Activated CD4-positive, alpha-beta T cell treated with anti-CD3 and anti-CD28 coated beads for 48 hours (primary cell): ENCODE measurements at regions not wholly inside any gene's neighbourhood (a gene's known extent, or its start where the extent isn't known, plus 50 kb on each side); places are given as distances from the start of the nearest gene placed in this dataset.

Experiments
- DNase-seq: peaks from one replicate; pipeline ENCODE4 v3.0.0-alpha.2; 2020

DNA sequence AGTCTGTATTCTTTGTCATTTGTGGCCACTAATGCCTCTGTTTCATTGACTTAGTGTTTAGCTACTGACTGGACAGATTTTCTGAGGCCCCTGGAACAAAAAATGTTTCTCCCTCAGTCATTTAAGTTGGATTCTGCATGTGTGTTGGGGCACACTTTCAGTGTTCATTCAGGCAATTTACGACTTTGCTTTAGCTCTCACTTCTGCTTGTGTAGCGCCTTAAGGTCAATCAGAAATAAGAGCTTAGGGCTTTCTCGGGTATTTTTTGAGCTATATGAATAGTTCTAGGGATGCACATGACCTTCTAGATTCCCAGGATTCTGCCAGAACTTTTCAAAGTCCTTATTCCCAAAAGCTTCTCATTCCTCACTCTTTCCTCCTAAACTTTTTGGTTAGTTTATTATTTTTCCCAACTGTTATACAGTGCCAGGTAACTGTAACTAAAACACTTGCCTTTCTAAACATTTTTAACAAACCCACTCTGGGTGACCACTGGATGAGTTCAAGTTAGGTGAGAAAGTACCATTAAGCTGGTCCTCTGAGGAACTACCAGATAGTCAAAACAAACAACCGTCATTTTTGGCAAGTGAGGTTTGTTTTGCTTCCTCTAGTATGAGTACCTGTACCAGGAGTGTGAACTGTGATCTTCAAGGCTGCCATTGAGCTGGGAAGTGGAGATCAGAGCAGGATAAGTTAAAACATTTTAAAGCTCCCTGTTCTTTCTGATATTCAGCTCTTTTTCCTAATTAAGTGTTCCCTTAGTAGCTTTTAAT is 571.3 kb upstream of the TLE4 start:
- DNase-seq: no peak

DNA sequence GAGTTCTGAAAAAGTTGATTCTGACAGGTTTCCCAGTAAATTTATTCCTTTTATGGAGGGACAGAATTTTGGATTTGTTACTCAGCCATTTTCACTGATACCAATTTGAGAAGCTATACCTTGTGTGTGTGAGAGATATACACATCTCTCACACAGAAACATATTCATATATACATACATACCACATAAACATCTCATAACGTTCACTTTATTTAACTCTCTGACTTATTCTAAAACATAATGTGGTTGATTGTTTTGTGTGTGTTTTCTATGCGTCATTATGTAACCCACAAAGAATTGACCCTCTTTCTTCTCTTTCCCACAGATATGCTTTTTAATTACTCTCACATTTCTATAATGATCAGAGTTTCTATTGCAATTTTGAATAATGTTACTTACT is 570.8 kb upstream of the TLE4 start:
- no peak for DNase-seq

DNA sequence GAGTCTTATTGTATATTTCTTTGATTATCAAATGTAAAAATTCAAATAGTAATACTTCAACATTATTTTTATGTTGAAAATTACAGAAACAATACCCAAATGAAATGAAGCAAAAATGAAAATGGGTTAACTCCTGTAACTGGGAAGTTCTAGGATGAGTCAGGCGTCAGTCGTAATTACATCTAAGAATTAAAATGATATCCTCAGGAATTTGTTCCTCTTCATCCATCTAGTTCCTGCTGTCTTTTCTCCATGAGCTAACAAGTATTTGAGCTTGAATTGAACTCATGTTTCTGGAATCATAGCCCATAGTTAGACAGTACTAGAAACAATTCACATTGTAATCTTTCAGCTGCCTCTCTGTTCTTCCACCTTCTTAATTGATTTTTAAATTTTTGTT is 568.3 kb upstream of the TLE4 start:
- no peak for DNase-seq

DNA sequence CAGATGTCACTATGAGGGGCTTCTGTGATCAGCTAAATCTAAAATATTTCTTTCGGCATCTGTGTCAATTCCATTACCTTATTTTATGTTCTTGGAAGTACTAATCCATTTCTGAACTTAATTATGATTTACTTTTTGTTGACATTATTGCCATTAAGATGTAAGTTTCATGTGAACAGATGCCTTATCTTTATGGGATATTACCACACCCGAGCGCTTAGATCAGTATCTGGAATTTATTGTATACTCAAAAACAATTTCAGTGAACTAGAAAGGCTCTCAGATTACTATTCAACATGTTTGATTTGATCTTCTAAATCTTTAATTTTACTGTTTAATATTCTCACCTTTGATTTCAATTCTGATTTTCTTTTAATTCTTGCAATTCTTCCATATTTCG is 567.7 kb upstream of the TLE4 start:
- no peak for DNase-seq

DNA sequence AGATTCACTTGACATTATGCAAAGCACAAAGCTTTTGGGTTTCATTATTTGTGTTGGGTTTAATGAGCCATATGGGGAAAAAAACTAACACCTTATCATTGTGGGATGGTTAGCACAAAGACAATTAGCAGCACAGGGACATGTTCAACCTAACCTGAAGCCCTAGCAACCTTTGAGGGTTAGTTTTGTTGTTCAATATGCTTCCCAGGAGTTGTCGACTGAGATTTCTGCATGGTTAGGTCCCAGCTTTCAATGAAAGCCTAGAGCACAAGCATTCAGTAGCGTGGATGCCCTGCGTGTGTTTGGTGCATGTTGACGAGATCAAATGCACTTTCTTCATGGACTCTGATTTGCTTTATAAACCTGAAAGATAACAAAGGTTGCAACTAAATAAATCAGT is 565.2 kb upstream of the TLE4 start:
- no peak for DNase-seq

DNA sequence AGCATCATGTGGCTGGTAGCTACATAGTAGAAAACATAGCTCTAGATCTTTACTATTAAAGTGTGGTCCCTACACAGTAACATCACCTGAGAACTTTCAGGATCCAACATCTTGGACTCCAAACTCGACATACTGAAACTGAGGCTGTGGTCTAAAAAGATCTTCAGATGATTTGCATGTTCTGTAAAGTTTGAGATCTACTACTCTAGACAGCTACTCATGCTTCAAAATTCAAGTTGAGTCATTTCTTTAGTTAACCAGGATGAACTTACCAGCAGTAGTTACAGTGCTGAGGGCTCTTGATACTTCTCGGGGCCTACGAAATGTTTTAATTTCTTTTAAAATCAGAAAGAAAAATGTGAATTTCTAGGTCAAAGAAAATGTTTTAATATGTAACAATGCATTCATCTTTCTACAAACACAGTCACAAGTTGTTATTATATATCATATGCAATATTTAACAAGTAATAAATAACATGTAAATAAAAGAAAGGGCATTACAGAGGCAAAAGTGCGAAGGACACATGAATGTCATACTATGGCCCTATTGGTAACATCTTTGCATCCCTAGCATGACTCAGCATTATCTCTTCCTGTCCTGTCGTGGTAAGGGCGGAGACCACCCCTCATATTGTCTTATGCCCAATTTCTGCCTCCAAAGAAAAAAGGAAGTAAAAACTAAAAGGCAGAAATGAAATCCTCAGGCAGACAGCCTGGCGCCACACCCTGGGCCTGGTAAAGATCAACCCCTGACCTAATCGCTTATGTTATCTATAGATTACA is 563.9 kb upstream of the TLE4 start:
- no peak for DNase-seq

DNA sequence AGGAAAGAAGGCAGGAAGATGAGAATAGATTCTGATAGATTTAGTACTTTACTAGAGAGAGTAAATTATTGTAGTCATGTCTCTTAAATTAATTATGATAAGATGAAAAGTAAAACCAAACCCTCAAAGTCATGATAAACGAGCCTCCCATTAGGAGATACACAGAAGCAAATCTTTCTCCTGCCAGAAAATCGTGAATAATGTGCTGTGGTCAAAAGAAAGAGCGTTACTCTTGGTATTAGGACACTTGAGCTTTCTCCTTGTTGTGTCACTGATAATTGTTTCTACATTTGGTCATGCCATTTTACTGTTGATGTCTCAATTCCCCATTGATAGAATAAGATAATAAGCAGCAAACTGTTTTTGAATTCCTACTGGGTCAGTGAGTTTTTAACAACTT is 562.8 kb upstream of the TLE4 start:
- no peak for DNase-seq

DNA sequence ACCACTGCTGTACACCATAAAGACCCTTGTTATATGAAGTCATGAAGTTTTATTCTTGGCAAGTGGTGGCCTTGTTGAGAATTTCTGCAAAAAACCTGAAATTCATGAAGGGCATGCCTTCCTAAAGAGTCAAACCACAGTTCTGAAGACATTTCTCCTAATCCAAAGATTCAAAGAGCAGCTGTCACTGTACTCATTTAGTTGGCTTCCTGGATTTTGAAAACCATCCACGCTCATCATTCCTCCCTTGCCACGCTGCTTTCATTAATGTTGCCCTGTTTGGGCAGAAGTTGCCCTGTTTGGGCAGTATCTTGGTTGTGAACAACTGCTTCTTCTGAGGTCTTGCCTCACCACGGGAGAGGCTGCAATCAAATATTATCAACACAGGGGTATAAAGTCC is 560.3 kb upstream of the TLE4 start:
- no peak for DNase-seq

DNA sequence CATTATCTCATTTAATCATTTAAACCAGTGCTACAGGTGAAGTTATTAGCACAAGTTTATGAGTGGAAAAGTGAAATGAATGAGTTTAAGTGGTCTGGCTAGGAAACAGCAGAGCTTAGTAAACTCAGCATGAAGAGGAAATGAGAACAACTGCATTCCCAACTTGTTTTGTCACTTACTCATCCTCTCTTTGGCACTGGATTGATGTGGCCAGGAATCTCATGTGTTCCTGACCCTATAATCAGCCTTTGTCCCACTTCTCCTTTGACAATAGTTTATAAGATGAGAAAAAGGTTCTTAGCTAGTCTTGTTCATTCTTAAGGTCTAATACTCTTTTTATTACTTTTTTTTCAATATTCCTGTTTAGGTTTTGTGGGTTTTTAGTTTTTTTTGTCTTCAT is 559.2 kb upstream of the TLE4 start:
- DNase-seq: no peak

DNA sequence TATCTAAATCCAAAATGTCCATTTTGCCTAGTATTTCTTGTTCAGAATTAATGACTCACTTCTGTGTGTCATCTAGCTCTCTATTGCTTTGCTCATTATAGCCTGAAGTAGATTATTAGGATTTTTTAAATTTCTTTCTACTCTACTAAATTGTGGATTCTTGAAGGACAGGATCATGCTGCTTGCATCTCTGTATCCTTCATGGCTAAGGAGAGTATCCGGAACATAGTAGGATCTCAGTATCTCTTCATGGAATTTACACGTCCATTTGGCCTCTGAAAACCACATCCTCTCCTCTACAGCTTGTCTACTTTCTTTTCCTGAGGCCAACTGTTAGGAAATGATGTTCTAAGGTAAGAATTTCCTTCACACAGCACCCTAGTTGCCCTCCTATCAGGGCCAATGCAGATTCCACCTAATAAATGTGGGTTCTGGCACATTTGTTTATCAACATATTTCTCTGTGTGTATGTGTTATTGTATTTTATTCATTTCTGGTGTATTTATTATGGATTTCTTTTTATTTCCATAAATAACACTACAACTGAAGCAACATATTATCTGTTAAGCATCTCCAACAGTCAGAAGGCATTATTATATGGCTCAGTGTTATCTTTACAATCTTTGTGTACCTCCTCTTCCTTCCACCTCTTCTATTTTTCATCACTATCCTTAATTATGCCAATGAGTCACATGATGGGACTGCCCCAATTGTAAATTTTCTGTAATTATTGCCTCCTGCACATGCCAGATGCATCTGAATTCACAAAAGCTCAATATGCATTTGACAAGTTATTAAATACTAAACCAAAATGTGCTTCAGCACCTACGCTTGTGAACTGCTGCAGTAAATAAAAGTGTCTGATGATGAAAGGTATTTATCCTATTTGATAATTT is 557.8 kb upstream of the TLE4 start:
- DNase-seq: no peak

DNA sequence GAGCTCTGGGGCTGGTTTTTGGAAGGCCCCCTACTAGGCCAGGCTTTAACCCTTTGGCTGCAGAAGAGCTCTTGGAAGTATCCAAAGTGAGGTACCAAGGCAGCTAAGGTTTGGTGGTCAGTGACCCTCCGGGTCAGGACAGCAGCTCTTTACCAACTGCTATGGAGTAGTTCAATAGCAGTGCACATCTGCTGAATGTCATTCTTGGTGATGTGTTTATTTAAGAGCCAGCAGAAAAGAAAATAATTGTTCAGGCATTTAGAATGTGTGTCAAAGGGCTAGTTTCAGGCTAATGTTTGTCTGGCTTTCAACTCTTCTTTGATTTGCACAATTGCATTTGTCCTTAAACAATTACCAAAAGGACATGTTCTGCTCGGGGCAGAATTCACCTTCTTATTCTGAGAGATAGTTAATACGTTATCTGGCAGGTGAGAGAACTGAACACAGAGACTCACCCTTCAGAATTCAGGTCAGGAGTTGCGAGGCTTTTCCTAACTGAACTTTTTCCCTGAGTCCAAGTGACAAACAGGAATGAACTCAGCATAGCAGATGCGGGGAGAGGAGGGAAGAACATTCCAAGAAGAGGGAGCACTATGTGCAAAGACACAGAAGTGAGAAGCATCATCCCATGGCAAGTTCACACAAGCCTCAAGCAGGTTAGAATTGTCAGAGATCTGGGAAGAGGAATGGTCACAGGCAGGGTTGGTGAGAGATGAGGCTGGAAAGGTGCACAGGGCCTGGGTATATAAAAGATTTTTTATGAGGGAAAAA is 556.7 kb upstream of the TLE4 start:
- DNase-seq: no peak

DNA sequence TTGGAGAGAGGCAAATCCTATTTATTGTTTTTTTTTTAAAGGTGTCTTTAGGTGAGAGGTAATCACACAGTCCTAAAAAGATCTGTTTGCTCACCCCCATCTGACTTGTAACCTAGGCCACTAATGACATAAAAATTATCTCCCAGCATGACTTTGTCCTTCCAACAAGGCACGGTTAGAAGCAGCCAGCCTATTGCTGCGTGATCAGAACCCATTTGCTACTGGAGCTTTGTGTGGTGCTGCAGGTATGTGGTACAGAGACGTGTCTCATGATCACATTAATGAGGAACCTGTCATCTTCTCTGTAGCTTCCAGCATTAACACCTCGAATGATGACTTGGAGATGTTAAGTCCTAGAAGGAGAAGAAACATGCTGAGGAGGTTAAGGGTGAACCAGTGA is 555.8 kb upstream of the TLE4 start:
- no peak for DNase-seq

DNA sequence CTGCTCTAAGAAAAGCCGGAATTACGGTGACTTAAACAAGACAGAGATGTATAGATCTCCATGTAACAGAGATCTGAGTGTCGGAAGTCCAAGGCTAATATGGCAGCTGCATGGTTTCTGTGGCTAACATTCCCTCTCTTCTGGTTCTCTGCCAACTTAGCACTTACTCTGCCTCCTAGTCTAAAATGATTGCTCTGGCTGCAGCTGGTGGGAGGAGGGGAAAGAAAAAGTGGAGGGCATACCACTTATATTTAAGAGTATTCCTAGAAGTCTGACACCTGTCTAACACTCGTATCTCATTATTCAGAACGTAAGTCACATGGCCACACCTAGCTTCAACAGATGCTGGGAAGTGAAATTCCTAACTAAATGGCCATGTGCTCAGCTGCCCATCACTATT is 551.5 kb upstream of the TLE4 start:
- DNase-seq: no peak

DNA sequence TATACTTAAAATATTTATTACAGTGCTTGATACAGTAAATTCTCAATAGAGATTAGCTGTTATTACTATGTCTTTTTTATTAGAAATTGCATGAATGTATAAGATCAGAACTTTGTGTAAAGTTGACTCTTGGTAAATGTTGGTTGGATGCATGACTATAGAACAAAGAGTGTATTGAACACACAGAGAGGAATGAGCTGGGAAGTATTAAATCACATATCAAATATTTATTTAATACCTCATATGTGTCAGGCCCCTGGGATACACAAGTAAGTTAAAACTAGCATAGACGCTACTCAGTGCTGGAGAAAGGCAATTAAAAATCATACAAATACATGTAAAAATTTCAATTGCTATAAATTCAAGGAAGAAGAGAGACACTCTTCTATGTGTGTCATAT is 550.7 kb upstream of the TLE4 start:
- no peak for DNase-seq

DNA sequence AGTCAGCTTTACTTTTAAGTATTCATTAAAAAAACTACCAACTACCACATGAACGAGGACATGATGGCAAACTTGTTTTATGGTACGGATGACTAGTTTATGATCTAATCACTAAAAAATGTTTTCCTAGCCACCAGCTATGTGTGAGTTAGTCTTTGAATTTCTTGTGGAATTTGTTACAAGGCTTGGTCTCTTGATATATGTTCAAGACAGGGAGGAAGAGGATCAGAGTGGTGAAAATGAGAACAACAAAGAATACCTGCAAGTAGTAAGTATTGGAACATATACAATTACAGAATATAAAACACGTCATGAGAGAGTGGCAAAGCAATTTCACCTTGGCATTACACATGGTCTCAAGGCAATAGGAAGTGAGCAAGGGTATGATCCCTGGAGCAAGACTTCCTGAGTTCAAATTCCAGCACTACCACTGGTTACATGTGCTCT is 548.6 kb upstream of the TLE4 start:
- no peak for DNase-seq

DNA sequence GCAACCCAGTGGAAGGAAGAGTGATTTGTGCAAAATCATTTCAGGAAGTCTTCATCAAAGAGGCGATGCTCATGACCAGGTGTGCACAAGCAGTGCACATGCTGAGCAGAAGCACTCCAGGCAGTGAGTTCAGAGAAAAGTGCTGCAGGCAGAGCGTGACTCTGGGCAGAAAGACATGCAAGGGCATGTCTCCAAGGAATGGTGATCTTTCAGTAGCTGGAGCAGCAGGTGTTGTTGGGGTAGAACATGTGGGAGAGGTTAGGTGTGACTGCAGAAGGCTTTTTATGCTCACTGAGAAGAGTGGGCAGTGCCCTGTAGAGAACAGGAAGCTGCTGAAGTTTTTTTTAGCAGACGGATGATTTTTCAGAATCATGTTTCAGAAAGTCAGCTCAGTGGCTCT is 545.4 kb upstream of the TLE4 start:
- no peak for DNase-seq

DNA sequence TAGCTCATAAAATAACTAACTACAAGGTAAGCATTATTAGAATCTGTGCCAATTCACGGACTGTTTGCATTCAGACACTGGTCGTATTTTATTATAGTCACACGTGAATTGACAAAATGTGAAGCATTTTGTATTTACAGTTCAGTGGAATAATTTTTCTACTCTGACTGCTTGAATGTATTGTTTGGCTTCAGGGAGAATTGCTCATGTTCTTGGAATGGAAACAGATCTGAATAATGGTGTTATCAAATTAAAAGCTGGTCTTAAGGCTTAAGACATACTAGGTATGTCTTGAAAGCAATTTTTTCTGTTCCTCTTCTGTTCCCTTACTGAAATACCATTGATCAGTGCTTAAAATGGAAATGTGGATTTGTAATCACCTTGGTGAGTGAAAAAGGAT is 543.7 kb upstream of the TLE4 start:
- DNase-seq: no peak

DNA sequence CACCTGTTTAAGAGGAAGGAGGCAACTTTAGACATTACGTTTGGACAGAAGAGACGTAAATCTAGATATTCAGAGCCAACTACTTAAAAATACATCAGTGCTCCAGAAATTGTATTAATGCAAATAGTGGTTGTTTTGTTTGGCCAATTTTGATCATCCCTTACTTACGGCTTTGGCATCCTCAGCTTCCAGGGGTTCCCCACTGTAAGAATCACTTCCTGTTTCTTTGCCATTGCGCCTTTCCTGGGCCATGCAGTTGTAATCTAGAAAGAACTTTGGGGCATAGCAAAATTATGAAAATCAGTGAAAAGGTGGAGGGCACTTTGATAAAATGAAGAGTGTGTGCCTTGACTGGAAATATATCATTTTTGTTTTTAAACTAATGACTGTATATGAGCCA is 537.2 kb upstream of the TLE4 start:
- DNase-seq: no peak

DNA sequence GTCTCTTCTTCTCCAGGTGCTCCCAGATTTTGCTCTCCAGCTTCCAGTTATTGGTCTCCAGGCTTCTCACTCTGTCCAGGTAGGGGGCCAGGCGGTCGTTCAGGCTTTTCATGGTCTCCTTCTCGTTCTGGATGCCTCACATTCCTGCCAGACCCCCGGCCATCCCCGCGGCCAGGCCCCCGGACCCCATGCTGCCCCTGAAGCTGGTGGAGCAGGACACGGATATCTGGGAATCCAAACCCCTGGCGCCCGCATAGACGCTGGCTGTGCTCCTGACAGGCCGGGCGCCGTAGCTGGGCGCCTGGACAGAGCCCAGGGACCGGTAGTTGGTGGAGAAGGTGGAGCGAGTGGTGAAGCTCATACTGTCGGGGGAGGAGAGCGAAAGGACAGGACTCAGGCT is 534.4 kb upstream of the TLE4 start:
- DNase-seq: no peak

DNA sequence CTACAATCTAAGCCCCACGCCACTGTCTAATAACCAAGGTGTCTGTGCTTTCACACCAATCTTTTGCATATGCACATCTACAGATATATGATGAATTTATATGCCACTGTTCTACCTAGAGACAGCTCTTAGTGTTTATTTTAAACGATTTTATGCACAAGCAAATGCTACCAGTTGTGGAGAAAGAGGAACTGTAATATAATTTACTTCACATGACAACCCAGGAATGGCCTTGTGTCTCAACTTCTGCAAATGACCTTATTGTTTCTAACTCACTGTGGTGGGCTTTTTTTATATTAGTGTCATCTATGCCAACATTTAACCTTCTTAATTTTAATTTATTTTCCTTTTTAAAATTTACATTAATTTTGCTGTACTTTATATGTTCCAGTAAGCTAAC is 531.1 kb upstream of the TLE4 start:
- no peak for DNase-seq

DNA sequence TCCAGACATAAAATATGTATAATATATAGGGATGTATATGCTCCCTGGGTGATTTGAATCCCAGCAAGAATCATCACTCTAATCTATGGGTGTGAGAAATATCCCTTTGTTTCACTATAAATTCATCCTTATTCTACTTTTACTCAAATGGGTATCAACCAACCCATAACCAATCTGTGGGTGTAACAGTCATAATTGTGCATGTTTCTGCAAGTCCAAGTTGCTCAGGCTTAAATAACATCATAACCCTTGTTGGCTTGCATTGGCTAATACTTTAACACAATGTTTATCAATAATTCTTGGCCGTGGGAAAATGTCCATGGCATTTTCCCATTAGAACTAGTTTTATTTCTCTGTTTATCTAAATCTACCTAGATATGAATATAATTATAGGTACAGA is 530.5 kb upstream of the TLE4 start:
- no peak for DNase-seq

DNA sequence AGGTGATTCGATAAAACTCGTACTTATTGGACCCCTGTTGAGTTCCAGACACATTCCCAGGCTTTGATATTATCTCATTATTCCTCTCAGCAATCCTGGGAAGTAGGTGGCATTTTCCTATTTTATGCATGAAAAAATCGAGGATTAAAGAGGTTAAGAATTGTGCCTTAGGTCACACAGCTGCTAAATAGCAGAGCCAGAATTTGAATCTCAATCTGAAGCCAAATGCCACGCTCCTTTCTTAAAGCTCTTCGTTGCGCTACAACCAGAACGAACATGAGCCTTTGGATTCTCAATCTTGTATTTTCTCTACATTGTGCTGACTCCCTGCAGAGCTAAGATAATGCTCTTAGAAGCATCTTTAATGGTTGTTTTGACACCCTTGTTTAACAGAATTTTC is 527.8 kb upstream of the TLE4 start:
- DNase-seq: no peak

DNA sequence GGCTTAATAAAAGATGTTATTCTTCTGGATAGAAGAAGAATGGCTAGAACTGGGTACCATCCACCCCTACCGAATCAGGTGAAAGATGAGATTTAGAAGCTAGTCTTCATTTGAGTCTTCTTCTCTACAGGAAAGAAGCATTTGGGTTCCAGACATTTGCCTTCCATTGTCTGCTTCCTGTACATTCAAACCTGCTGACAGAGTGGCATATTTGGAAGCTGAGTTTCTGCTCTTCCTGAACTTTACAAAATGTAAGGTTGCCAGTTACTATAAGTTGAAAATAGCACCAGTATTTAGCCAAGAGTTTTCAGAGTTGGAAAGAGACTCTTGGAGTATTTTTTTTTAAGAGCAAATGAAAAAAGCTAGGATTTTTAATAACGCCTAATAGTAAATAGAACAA is 525.4 kb upstream of the TLE4 start:
- DNase-seq: no peak
